ENCODE measurements at regions not wholly inside any gene's neighbourhood (a gene's known extent, or its start where the extent isn't known, plus 50 kb on each side); places are given as distances from the start of the nearest gene placed in this dataset.

GRCh38 chr2:45328264-45328870 lies 282.7 kb downstream of the SRBD1 start:
- TF ChIP-seq CTCF (IDR thresholded peaks at IDR 0.05): no peak
- TF ChIP-seq POLR2A (IDR thresholded peaks at IDR 0.05): no peak

Data from ovary (tissue), 3 donors.